ENCODE measurements at regions not wholly inside any gene's neighbourhood (a gene's known extent, or its start where the extent isn't known, plus 50 kb on each side); places are given as distances from the start of the nearest gene placed in this dataset.

DNA sequence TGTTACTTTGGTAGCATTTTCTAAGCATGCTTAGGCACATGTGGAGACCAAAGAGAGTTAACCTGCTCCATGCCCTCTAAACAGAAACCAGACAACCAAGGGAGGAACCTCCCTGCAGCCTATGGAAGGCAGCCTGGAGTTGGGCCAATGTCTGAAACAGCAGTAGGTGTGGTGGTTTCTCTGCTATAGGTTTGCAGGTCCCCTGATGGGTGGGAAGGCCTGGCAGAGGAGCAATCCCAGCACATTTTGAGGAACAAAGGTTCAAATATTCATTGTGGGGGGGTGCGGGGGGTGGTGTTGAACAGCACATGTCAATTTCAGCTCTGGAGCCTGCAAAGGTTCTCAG, 65.4 kb downstream of the DACT1 start:
- Histone ChIP-seq H3K4me1 (no peaks in the 10 kb centered on the region), H3K27ac (no peak overlapping the region), H3K27me3 (no peaks in the 10 kb centered on the region), H3K9me3 (no peaks in the 10 kb centered on the region), H3K4me3 (no peak overlapping the region), H3K36me3 (no peaks in the 10 kb centered on the region)
- DNase-seq (ENCODE audit: low spot score) = no peak
- TF ChIP-seq, protein P1, sequence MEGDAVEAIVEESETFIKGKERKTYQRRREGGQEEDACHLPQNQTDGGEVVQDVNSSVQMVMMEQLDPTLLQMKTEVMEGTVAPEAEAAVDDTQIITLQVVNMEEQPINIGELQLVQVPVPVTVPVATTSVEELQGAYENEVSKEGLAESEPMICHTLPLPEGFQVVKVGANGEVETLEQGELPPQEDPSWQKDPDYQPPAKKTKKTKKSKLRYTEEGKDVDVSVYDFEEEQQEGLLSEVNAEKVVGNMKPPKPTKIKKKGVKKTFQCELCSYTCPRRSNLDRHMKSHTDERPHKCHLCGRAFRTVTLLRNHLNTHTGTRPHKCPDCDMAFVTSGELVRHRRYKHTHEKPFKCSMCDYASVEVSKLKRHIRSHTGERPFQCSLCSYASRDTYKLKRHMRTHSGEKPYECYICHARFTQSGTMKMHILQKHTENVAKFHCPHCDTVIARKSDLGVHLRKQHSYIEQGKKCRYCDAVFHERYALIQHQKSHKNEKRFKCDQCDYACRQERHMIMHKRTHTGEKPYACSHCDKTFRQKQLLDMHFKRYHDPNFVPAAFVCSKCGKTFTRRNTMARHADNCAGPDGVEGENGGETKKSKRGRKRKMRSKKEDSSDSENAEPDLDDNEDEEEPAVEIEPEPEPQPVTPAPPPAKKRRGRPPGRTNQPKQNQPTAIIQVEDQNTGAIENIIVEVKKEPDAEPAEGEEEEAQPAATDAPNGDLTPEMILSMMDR (IDR thresholded peaks at IDR 0.05) = no peak

- H3K4me1 ChIP-seq = no peaks in the 10 kb centered on the region
- no peak for DNase-seq (ENCODE audit: low spot score)
- no peaks in the 10 kb centered on the region for H3K36me3 ChIP-seq
Observed at GRCh38 chr14:58705066-58705465, 67.3 kb downstream of the DACT1 start.

GRCh38 chr14:58707949-58708348, 70.2 kb downstream of the DACT1 start:
- TF ChIP-seq, protein P1 (IDR thresholded peaks at IDR 0.05) = no peak
- Histone ChIP-seq H3K9me3 (no peaks in the 10 kb centered on the region), H3K27ac (no peak overlapping the region), H3K4me1 (no peaks in the 10 kb centered on the region), H3K4me3 (no peak overlapping the region), H3K27me3 (no peaks in the 10 kb centered on the region), H3K36me3 (no peaks in the 10 kb centered on the region)
- DNase-seq (ENCODE audit: low spot score) = no peak

More at GRCh38 chr14:58705066-58705465, 67.3 kb downstream of the DACT1 start:
- Histone ChIP-seq H3K27me3 (no peaks in the 10 kb centered on the region), H3K4me3 (no peak overlapping the region), H3K27ac (no peak overlapping the region), H3K9me3 (no peaks in the 10 kb centered on the region)
- TF ChIP-seq, protein P1 (IDR thresholded peaks at IDR 0.05) = no peak

DNA sequence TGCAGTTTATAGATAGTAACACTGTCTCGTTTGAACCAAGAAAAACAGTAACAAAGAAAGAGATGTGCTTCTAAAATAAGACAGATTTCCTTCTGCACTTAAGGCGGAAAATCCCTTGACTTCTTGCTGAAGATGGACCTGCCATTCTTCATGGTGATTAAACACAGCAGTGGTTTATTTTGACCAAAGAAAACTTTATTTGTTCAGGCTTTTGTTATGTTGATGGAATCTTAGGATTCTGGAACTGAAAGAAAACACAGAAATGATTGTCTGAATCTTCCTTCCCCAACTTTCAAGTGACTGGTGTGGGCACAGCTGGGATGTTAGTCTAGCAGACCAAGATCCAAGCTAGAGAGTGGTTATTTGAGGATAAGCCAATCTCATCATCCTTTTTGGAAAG, 72.2 kb downstream of the DACT1 start:
- no peaks in the 10 kb centered on the region for H3K9me3 ChIP-seq
- no peaks in the 10 kb centered on the region for H3K36me3 ChIP-seq
- H3K4me1 ChIP-seq = no peaks in the 10 kb centered on the region
- no peak overlapping the region for H3K4me3 ChIP-seq
- no peak for DNase-seq (ENCODE audit: low spot score)
- TF ChIP-seq, protein P1 (IDR thresholded peaks at IDR 0.05) = no peak
- H3K27ac ChIP-seq = no peak overlapping the region
- H3K27me3 ChIP-seq = no peaks in the 10 kb centered on the region

- H3K27ac ChIP-seq = no peak overlapping the region
- H3K4me3 ChIP-seq = no peak overlapping the region
- no peaks in the 10 kb centered on the region for H3K27me3 ChIP-seq
- no peaks in the 10 kb centered on the region for H3K4me1 ChIP-seq
- no peaks in the 10 kb centered on the region for H3K36me3 ChIP-seq
- TF ChIP-seq, protein P1 (IDR thresholded peaks at IDR 0.05) = no peak
- H3K9me3 ChIP-seq = no peaks in the 10 kb centered on the region
- DNase-seq (ENCODE audit: low spot score) = no peak
Observed at GRCh38 chr14:58711382-58711781, 73.6 kb downstream of the DACT1 start.

DNA sequence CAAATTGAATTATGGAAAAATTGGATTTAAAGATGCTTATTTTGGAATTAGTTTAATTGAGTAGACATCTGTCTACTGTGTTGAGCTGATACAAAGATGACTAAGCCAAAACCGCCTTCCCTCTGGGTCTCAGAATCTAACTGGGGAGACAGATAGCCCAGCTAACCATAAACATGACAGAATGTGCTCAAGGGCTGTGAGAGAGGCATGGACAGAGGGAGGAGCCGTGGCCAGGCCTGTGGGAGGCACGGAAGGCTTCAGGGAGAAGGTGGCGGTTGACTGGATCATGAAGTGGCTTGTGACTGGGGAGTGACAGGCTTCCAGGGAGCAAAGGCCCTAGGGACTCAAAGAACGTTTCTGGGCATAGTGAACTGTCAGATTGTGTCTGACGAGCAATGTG, 74.6 kb downstream of the DACT1 start:
- TF ChIP-seq, protein P1 (IDR thresholded peaks at IDR 0.05) = no peak
- Histone ChIP-seq H3K36me3 (no peaks in the 10 kb centered on the region), H3K4me3 (no peak overlapping the region), H3K9me3 (no peaks in the 10 kb centered on the region), H3K27ac (no peak overlapping the region), H3K4me1 (no peaks in the 10 kb centered on the region), H3K27me3 (no peaks in the 10 kb centered on the region)
- no peak for DNase-seq (ENCODE audit: low spot score)

Measured in right atrium auricular region (tissue), 2 donors.